ENCODE measurements at regions not wholly inside any gene's neighbourhood (a gene's known extent, or its start where the extent isn't known, plus 50 kb on each side); places are given as distances from the start of the nearest gene placed in this dataset.

GRCh38 chr20:47875297-47876025 is 90.2 kb upstream of the SULF2 start:
- Histone ChIP-seq H3K9me3 (ENCODE audit: control insufficient read depth in 1 of 2, low read length in 2 of 2) (no peaks in the 10 kb centered on the region), H3K4me1 (ENCODE audit: control insufficient read depth in 1 of 2, insufficient read depth in 2 of 2, low read length in 2 of 2) (peaks cover 0 to 3% of the 10 kb centered on the region in 2 donors), H3K27ac (ENCODE audit: low read length) (no peak overlapping the region), H3K4me3 (ENCODE audit: low read depth in 1 of 2, low read length in 2 of 2) (no peak overlapping the region), H3K27me3 (ENCODE audit: low read depth, low read length) (no peaks in the 10 kb centered on the region), H3K36me3 (ENCODE audit: control insufficient read depth in 1 of 2, insufficient read depth in 2 of 2, low read length in 2 of 2) (no peaks in the 10 kb centered on the region)

- Histone ChIP-seq H3K27me3 (ENCODE audit: low read depth, low read length) (no peaks in the 10 kb centered on the region), H3K36me3 (ENCODE audit: control insufficient read depth in 1 of 2, insufficient read depth in 2 of 2, low read length in 2 of 2) (no peaks in the 10 kb centered on the region), H3K4me3 (ENCODE audit: low read depth in 1 of 2, low read length in 2 of 2) (no peak overlapping the region), H3K9me3 (ENCODE audit: control insufficient read depth in 1 of 2, low read length in 2 of 2) (no peaks in the 10 kb centered on the region), H3K27ac (ENCODE audit: low read length) (no peak overlapping the region), H3K4me1 (ENCODE audit: control insufficient read depth in 1 of 2, insufficient read depth in 2 of 2, low read length in 2 of 2) (peaks cover 0 to 3% of the 10 kb centered on the region in 2 donors)
These were observed 87.1 kb upstream of the SULF2 start for GRCh38 chr20:47872341-47872740.

- H3K27me3 ChIP-seq (ENCODE audit: low read depth, low read length) = no peaks in the 10 kb centered on the region
These were observed 85.2 kb upstream of the SULF2 start for GRCh38 chr20:47870475-47870874.

GRCh38 chr20:47868744-47869143 is 83.5 kb upstream of the SULF2 start:
- Histone ChIP-seq H3K27ac (ENCODE audit: low read length) (no peak overlapping the region), H3K4me1 (ENCODE audit: control insufficient read depth in 1 of 2, insufficient read depth in 2 of 2, low read length in 2 of 2) (no peaks in the 10 kb centered on the region), H3K27me3 (ENCODE audit: low read depth, low read length) (no peaks in the 10 kb centered on the region), H3K4me3 (ENCODE audit: low read depth in 1 of 2, low read length in 2 of 2) (no peak overlapping the region), H3K9me3 (ENCODE audit: control insufficient read depth in 1 of 2, low read length in 2 of 2) (no peaks in the 10 kb centered on the region), H3K36me3 (ENCODE audit: control insufficient read depth in 1 of 2, insufficient read depth in 2 of 2, low read length in 2 of 2) (no peaks in the 10 kb centered on the region)

More at GRCh38 chr20:47870475-47870874, 85.2 kb upstream of the SULF2 start:
- H3K36me3 ChIP-seq (ENCODE audit: control insufficient read depth in 1 of 2, insufficient read depth in 2 of 2, low read length in 2 of 2) = no peaks in the 10 kb centered on the region
- H3K4me1 ChIP-seq (ENCODE audit: control insufficient read depth in 1 of 2, insufficient read depth in 2 of 2, low read length in 2 of 2) = peaks cover 0 to 3% of the 10 kb centered on the region in 2 donors
- no peak overlapping the region for H3K4me3 ChIP-seq (ENCODE audit: low read depth in 1 of 2, low read length in 2 of 2)
- H3K27ac ChIP-seq (ENCODE audit: low read length) = no peak overlapping the region
- H3K9me3 ChIP-seq (ENCODE audit: control insufficient read depth in 1 of 2, low read length in 2 of 2) = no peaks in the 10 kb centered on the region

- Histone ChIP-seq H3K4me1 (ENCODE audit: control insufficient read depth in 1 of 2, insufficient read depth in 2 of 2, low read length in 2 of 2) (no peaks in the 10 kb centered on the region), H3K27me3 (ENCODE audit: low read depth, low read length) (no peaks in the 10 kb centered on the region), H3K36me3 (ENCODE audit: control insufficient read depth in 1 of 2, insufficient read depth in 2 of 2, low read length in 2 of 2) (no peaks in the 10 kb centered on the region), H3K9me3 (ENCODE audit: control insufficient read depth in 1 of 2, low read length in 2 of 2) (no peaks in the 10 kb centered on the region), H3K4me3 (ENCODE audit: low read depth in 1 of 2, low read length in 2 of 2) (no peak overlapping the region), H3K27ac (ENCODE audit: low read length) (no peak overlapping the region)
These were observed 83.0 kb upstream of the SULF2 start for GRCh38 chr20:47868236-47868635.

- Histone ChIP-seq H3K9me3 (ENCODE audit: control insufficient read depth in 1 of 2, low read length in 2 of 2) (peaks cover 0 to 3% of the 10 kb centered on the region in 2 donors), H3K4me1 (ENCODE audit: control insufficient read depth in 1 of 2, insufficient read depth in 2 of 2, low read length in 2 of 2) (no peaks in the 10 kb centered on the region), H3K27me3 (ENCODE audit: low read depth, low read length) (no peaks in the 10 kb centered on the region), H3K27ac (ENCODE audit: low read length) (no peak overlapping the region), H3K4me3 (ENCODE audit: low read depth in 1 of 2, low read length in 2 of 2) (no peak overlapping the region), H3K36me3 (ENCODE audit: control insufficient read depth in 1 of 2, insufficient read depth in 2 of 2, low read length in 2 of 2) (no peaks in the 10 kb centered on the region)
These were observed 82.5 kb upstream of the SULF2 start for GRCh38 chr20:47867831-47868230.

- no peak overlapping the region for H3K27ac ChIP-seq (ENCODE audit: low read length)
- no peaks in the 10 kb centered on the region for H3K36me3 ChIP-seq (ENCODE audit: control insufficient read depth in 1 of 2, insufficient read depth in 2 of 2, low read length in 2 of 2)
- H3K4me1 ChIP-seq (ENCODE audit: control insufficient read depth in 1 of 2, insufficient read depth in 2 of 2, low read length in 2 of 2) = no peaks in the 10 kb centered on the region
- H3K27me3 ChIP-seq (ENCODE audit: low read depth, low read length) = no peaks in the 10 kb centered on the region
- H3K4me3 ChIP-seq (ENCODE audit: low read depth in 1 of 2, low read length in 2 of 2) = no peak overlapping the region
- H3K9me3 ChIP-seq (ENCODE audit: control insufficient read depth in 1 of 2, low read length in 2 of 2) = peaks cover 0 to 7% of the 10 kb centered on the region in 2 donors
These were observed 81.2 kb upstream of the SULF2 start for GRCh38 chr20:47866480-47866879.

GRCh38 chr20:47865912-47866311 is 80.6 kb upstream of the SULF2 start:
- H3K27me3 ChIP-seq (ENCODE audit: low read depth, low read length) = no peaks in the 10 kb centered on the region
- H3K4me3 ChIP-seq (ENCODE audit: low read depth in 1 of 2, low read length in 2 of 2) = no peak overlapping the region
- H3K27ac ChIP-seq (ENCODE audit: low read length) = no peak overlapping the region
- H3K4me1 ChIP-seq (ENCODE audit: control insufficient read depth in 1 of 2, insufficient read depth in 2 of 2, low read length in 2 of 2) = no peaks in the 10 kb centered on the region
- H3K9me3 ChIP-seq (ENCODE audit: control insufficient read depth in 1 of 2, low read length in 2 of 2) = peaks cover 0 to 7% of the 10 kb centered on the region in 2 donors
- H3K36me3 ChIP-seq (ENCODE audit: control insufficient read depth in 1 of 2, insufficient read depth in 2 of 2, low read length in 2 of 2) = no peaks in the 10 kb centered on the region

- H3K27me3 ChIP-seq (ENCODE audit: low read depth, low read length) = no peaks in the 10 kb centered on the region
- peaks cover 0 to 7% of the 10 kb centered on the region in 2 donors for H3K9me3 ChIP-seq (ENCODE audit: control insufficient read depth in 1 of 2, low read length in 2 of 2)
- no peak overlapping the region for H3K4me3 ChIP-seq (ENCODE audit: low read depth in 1 of 2, low read length in 2 of 2)
- H3K27ac ChIP-seq (ENCODE audit: low read length) = no peak overlapping the region
- no peaks in the 10 kb centered on the region for H3K4me1 ChIP-seq (ENCODE audit: control insufficient read depth in 1 of 2, insufficient read depth in 2 of 2, low read length in 2 of 2)
- H3K36me3 ChIP-seq (ENCODE audit: control insufficient read depth in 1 of 2, insufficient read depth in 2 of 2, low read length in 2 of 2) = no peaks in the 10 kb centered on the region
These were observed 80.2 kb upstream of the SULF2 start for GRCh38 chr20:47865451-47865850.

GRCh38 chr20:47863981-47864380 is 78.7 kb upstream of the SULF2 start:
- Histone ChIP-seq H3K27me3 (ENCODE audit: low read depth, low read length) (no peaks in the 10 kb centered on the region), H3K4me3 (ENCODE audit: low read depth in 1 of 2, low read length in 2 of 2) (no peak overlapping the region), H3K27ac (ENCODE audit: low read length) (no peak overlapping the region), H3K9me3 (ENCODE audit: control insufficient read depth in 1 of 2, low read length in 2 of 2) (peaks cover 0 to 7% of the 10 kb centered on the region in 2 donors), H3K36me3 (ENCODE audit: control insufficient read depth in 1 of 2, insufficient read depth in 2 of 2, low read length in 2 of 2) (no peaks in the 10 kb centered on the region), H3K4me1 (ENCODE audit: control insufficient read depth in 1 of 2, insufficient read depth in 2 of 2, low read length in 2 of 2) (no peaks in the 10 kb centered on the region)

GRCh38 chr20:47863315-47863965 is 78.2 kb upstream of the SULF2 start:
- no peaks in the 10 kb centered on the region for H3K4me1 ChIP-seq (ENCODE audit: control insufficient read depth in 1 of 2, insufficient read depth in 2 of 2, low read length in 2 of 2)
- no peak overlapping the region for H3K27ac ChIP-seq (ENCODE audit: low read length)
- no peaks in the 10 kb centered on the region for H3K27me3 ChIP-seq (ENCODE audit: low read depth, low read length)

More at GRCh38 chr20:47863315-47863965, 78.2 kb upstream of the SULF2 start:
- H3K9me3 ChIP-seq (ENCODE audit: control insufficient read depth in 1 of 2, low read length in 2 of 2) = peaks cover 0 to 7% of the 10 kb centered on the region in 2 donors
- no peak overlapping the region for H3K4me3 ChIP-seq (ENCODE audit: low read depth in 1 of 2, low read length in 2 of 2)
- no peaks in the 10 kb centered on the region for H3K36me3 ChIP-seq (ENCODE audit: control insufficient read depth in 1 of 2, insufficient read depth in 2 of 2, low read length in 2 of 2)

Measured in muscle layer of duodenum (tissue), 2 donors.